ENCODE measurements at regions not wholly inside any gene's neighbourhood (a gene's known extent, or its start where the extent isn't known, plus 50 kb on each side); places are given as distances from the start of the nearest gene placed in this dataset.

GRCh38 chr21:18831942-18832676 lies 428.5 kb upstream of the TMPRSS15 start:
- no peak overlapping the region for H3K4me3 ChIP-seq (replicated peaks in 1 of 2; ENCODE audit: low read depth in 1 of 2, low read length in 2 of 2)
- intact Hi-C loops (cut with micrococcal nuclease) = no loop called here
- CTCF ChIA-PET = no interaction called here
- H3K36me3 ChIP-seq (ENCODE audit: control insufficient read depth in 1 of 2, insufficient read depth in 2 of 2, low read length in 2 of 2) = no peaks in the 10 kb centered on the region
- H3K4me1 ChIP-seq (ENCODE audit: control insufficient read depth in 1 of 2, insufficient read depth in 2 of 2, low read length in 2 of 2) = no peaks in the 10 kb centered on the region
- DNase-seq (ENCODE audit: low read depth, low spot score) (no peak), ATAC-seq (no peak)
- no peaks in the 10 kb centered on the region for H3K79me2 ChIP-seq (ENCODE audit: insufficient read depth, low read length)
- H3K4me2 ChIP-seq (ENCODE audit: low read length) = no peak overlapping the region
- H2AFZ ChIP-seq (ENCODE audit: low read depth, low read length, poor library complexity, severe bottlenecking) = no peak overlapping the region
- no peaks in the 10 kb centered on the region for H3K9me2 ChIP-seq (ENCODE audit: insufficient read depth)
- H3K27me3 ChIP-seq (ENCODE audit: insufficient read depth, low read length) = no peaks in the 10 kb centered on the region
- POLR2A ChIA-PET = no interaction called here
- H3K9ac ChIP-seq (ENCODE audit: low read length) = no peak overlapping the region
- BruUV-seq (replicated peaks) = no TSS peak
- H3K9me3 ChIP-seq (ENCODE audit: control insufficient read depth in 1 of 2, insufficient read depth in 1 of 2, low read depth in 1 of 2, low read length in 2 of 2) = peaks cover 5 to 23% of the 10 kb centered on the region in 2 experiments; a peak in 2 of 4 replicates
- RAD21 ChIA-PET (ENCODE audit: low non-redundant PET in 1 of 2, low total read pairs in 2 of 2, uncharacterized antibody in 2 of 2, unreplicated experiment in 2 of 2) = no interaction called here
- H4K20me1 ChIP-seq (ENCODE audit: insufficient read depth) = no peaks in the 10 kb centered on the region
- TF ChIP-seq FOSL1 (IDR thresholded peaks at IDR 0.05; ENCODE audit: low read depth) (no peak), CEBPB (IDR thresholded peaks at IDR 0.05; ENCODE audit: low read depth) (no peak), MAX (IDR thresholded peaks at IDR 0.05) (no peak), TCF7L2 (IDR thresholded peaks at IDR 0.05; ENCODE audit: borderline replicate concordance, extremely low read depth, insufficient read depth, insufficient read length) (no peak), POLR2A (IDR thresholded peaks at IDR 0.05; ENCODE audit: borderline replicate concordance, extremely low read depth, insufficient read depth, insufficient read length) (no peak), ZNF274 (IDR thresholded peaks at IDR 0.05; ENCODE audit: low read depth, low read length) (no peak), CBX3 (IDR thresholded peaks at IDR 0.05; ENCODE audit: low read depth) (no peak), RAD21 (IDR thresholded peaks at IDR 0.05; ENCODE audit: low read depth) (no peak), EZH2 (IDR thresholded peaks at IDR 0.05) (no peak), YY1 (IDR thresholded peaks at IDR 0.05; ENCODE audit: extremely low read depth, insufficient replicate concordance, low read depth, low read length) (no peak), ATF3 (IDR thresholded peaks at IDR 0.05) (no peak), POLR2AphosphoS5 (IDR thresholded peaks at IDR 0.05; ENCODE audit: low read depth, low read length) (no peak), ELF1 (IDR thresholded peaks at IDR 0.05; ENCODE audit: borderline replicate concordance, low read depth) (no peak), EZH2phosphoT487 (IDR thresholded peaks at IDR 0.05; ENCODE audit: borderline replicate concordance) (no peak), EGR1 (IDR thresholded peaks at IDR 0.05; ENCODE audit: low read depth) (no peak), CTCF (IDR thresholded peaks at IDR 0.05 in 2 of 3, conservative IDR thresholded peaks at IDR 0.05 in 1 of 3; ENCODE audit: borderline replicate concordance in 1 of 3, insufficient read depth in 1 of 3, low read depth in 2 of 3, low read length in 2 of 3) (no peak)
- no peak overlapping the region for H3K27ac ChIP-seq (ENCODE audit: low read depth, low read length)

All from HCT116 (cell line).